GM12873 (cell line): ENCODE measurements at regions not wholly inside any gene's neighbourhood (a gene's known extent, or its start where the extent isn't known, plus 50 kb on each side); places are given as distances from the start of the nearest gene placed in this dataset.

ENCODE experiments used
- TF ChIP-seq, protein P1 (sequence below): IDR thresholded peaks from 2 replicates; pipeline ENCODE4 v1.5.1; 2012; ENCODE audit warnings: low read depth, mild to moderate bottlenecking, moderate library complexity, low read length, control low read depth; ENCODE audit not compliant: insufficient read depth; ENCODE audit errors: missing control alignments

DNA sequence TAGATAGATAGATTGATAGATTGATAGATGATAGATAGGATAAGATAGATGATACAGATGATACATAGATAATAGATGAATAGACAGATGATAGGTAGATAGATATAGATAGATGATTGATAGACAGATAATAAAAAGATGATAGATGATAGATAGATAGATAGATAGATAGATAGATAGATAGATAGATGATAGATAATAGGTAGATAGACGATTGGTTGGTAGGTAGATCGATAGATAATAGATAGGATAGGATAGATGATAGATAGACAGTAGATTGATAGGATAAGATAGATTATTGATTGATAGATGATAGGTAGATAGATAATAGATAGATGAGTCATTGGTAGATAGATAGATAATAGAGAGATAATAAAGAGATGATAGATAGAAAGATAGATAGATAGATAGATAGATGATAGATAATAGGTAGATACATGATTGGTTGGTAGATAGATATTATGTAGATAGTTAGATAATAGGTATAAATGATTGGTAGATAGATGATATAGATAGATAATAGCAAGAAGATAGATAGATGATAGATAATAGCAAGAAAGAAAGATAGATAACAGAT lies 109.4 kb upstream of the C16orf82 start:
- TF ChIP-seq, protein P1, sequence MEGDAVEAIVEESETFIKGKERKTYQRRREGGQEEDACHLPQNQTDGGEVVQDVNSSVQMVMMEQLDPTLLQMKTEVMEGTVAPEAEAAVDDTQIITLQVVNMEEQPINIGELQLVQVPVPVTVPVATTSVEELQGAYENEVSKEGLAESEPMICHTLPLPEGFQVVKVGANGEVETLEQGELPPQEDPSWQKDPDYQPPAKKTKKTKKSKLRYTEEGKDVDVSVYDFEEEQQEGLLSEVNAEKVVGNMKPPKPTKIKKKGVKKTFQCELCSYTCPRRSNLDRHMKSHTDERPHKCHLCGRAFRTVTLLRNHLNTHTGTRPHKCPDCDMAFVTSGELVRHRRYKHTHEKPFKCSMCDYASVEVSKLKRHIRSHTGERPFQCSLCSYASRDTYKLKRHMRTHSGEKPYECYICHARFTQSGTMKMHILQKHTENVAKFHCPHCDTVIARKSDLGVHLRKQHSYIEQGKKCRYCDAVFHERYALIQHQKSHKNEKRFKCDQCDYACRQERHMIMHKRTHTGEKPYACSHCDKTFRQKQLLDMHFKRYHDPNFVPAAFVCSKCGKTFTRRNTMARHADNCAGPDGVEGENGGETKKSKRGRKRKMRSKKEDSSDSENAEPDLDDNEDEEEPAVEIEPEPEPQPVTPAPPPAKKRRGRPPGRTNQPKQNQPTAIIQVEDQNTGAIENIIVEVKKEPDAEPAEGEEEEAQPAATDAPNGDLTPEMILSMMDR: no peak

- TF ChIP-seq, protein P1: no peak
These were observed 107.2 kb upstream of the C16orf82 start for GRCh38 chr16:26959416-26960009.

- TF ChIP-seq, protein P1: no peak
These were observed 105.3 kb upstream of the C16orf82 start for GRCh38 chr16:26961459-26961858.

- TF ChIP-seq, protein P1: peak; percentile 51
These were observed 103.6 kb upstream of the C16orf82 start for GRCh38 chr16:26963109-26963508.

DNA sequence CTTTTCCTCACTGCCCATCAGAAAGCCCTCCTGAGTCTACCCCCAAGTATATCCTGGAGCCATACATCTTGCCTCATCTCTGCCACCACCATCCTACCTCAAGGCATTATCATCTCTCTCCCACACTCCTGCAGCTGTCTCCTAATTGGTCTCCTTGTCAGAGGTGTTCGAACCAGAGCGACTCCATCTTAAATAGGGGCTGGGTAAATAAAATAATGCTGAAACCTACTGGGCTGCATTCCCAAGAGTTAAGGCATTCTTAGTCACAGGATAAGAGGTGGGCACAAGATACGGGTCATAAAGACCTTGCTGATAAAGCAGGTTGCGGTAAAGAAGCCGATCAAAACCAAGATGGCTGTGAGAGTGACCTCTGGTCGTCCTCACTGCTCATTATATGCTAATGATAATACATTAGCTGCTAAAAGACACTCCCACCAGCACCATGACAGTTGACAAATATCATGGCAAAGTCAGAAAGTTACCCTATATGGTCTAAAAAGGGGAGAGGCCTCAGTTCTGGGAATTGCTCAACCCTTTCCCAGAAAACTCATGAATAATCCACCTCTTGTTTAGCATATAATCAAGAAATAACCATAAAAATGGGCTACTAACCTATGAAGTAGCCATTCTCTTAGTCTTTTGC lies 97.0 kb upstream of the C16orf82 start:
- TF ChIP-seq, protein P1: no peak

DNA sequence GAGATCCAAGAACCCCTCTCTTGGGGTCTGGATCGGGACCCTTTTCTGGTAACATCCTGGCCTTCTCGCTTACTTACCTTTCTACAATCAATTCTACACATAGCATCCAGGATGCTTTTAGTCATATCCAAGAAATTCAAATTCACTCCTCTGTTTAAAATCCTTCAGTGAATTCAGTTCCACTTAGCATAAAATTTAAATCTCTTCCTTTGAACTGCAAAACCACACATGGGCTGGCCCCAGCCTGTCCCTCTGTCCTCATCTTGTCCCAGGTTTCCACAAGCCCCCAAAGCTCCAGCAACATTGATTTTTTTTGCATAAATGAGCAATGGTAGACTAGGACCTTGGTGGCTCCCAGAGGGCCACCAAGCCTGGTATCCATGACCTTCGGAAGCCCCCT lies 96.4 kb upstream of the C16orf82 start:
- TF ChIP-seq, protein P1: no peak

DNA sequence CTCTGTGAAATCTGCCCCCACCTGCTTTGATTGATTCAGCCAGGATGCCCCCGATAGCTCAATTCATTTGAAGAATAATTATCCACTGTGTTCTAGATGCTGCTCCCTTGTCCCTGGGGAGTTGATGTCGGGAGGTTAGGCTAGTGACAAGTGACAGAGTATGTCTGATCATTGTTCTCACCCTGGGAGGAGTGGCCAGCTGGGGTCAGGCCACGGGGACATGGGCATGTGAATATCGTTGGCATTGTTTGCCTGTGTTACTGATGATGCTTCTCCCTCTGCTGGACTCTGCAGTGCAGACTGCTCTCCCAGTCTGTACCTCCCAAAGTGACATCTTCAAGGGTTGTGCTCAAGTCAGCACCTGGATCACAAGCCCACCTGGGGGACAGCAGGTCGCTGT lies 89.9 kb upstream of the C16orf82 start:
- TF ChIP-seq, protein P1: no peak
